Forelimb muscle (tissue), 1 donor: ENCODE measurements at regions not wholly inside any gene's neighbourhood (a gene's known extent, or its start where the extent isn't known, plus 50 kb on each side); places are given as distances from the start of the nearest gene placed in this dataset.

ENCODE experiments used
- DNase-seq: peaks from one replicate; pipeline ENCODE4 v3.0.0-alpha.2; 2013; ENCODE audit warnings: low read depth

DNA sequence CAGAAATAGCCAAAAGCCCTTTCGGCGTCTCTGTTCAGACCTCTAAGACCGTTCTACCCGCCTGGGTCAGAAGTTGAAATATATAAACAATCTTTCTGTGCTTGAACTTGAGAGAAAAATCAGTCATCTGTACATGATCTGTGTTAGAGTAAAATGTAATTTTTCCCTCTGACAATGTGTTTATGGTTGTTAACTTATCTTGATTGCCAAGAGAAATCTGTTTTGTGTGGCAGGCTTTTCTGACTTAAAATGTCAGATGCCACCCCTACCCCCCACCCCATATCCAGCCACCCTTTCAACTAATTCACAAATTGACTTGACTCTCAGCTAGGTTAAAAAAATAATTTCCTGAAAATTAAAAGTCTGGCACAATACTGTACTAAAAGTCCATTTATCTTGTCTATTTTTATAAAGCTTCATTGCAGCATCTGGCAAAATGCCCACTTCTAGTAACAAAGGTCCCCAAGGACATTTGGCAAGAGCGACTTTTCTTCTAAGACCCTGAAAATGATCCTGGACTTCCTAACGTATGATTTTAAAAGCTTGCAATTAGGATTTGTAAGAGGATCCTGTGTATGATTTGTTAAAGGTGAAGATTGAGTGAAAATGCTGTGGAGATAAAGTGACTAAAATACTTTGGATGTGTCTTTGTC, 304.2 kb downstream of the EPHA4 start:
- DNase-seq: no peak

DNA sequence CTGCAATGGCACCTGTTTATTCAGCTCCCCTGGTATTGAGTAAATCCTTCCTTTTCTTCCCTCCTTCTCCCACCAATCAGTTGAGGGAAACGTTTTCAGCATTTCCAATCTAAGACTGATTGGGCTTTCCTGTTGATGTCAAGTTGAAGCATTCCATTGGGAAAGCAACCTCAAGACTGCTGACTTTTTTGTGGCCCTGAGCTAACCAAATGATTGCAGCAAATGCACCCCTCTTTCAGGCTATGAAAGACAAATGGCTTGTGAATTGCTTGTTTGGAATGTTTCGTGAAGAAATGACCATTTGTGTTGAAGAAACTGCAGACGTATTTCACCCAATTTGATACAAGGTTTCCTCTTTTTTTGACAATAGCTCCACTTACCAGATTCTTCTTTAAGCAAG, 303.5 kb downstream of the EPHA4 start:
- DNase-seq: no peak

DNA sequence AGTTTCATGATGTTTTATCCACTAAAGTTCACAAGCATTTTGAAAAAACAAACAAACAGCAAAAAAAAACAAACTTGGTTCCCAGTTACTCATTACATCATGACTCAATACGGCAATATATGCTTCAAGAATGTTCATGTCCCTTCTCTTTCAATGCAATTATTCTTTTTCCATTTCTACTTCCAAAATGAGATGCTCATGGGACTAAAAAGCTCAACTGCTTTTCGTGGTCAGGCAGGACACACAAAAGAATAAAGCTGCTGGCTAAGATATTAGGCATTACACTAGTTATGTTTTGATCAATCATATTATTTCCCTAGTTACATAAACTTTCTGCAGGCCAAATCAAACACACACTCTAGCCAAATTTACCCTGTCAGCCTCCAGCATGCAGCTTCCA, 301.3 kb downstream of the EPHA4 start:
- DNase-seq: peak; percentile 67

DNA sequence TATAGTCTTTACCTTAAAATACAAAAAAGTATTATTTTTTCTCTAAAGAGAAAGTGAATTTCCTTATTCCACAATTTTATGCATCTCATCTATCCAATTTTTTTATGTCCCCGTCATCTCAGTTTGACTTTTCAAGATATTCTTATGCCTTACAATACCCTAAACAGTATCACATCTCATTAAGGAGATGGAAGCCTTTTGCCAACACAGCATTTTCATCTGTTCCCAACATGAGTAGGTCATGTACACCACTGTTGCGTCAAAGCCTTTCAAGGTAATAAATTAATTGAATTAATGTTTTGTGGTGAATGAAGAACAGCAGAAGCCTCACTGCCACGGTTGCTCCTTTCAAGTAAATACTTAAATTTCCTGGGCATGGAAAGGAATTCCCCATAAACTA, 299.4 kb downstream of the EPHA4 start:
- no peak for DNase-seq

DNA sequence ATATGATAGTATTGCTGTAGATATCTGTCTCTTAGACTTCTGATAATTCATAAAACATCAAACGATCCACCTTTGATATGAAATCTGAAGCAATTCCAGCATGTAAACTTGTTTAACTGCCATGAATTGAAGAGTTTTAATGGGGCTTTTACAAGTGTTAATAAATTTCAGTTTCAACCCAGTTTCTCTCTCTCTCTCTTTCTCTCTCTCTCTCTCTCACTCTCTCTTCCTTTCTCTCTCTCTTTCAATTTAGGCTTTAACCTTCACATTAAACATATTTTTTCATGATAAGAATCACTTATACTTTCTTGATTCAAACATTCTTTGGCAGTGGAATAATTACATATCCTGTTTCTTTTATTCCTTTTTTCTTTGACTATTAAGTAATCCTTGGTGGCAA, 296.1 kb downstream of the EPHA4 start:
- no peak for DNase-seq

DNA sequence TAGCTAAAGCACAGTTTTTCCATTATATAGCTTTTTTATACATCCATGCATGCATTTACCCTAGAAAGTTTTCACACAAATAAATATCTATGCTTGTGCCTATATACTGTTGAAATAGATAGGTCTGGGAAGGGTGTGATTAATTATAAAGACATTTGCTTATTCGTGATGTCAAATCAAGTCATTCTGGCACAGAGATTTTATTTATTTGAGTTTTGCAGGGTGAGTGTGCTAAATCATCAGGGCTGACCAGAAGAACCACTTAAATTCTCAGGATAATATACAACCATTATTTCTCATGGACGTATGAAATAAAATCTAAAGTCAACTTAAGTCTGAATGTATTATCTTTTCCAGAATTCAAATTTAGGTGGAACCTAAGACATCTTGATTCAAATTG, 295.5 kb downstream of the EPHA4 start:
- DNase-seq: no peak

DNA sequence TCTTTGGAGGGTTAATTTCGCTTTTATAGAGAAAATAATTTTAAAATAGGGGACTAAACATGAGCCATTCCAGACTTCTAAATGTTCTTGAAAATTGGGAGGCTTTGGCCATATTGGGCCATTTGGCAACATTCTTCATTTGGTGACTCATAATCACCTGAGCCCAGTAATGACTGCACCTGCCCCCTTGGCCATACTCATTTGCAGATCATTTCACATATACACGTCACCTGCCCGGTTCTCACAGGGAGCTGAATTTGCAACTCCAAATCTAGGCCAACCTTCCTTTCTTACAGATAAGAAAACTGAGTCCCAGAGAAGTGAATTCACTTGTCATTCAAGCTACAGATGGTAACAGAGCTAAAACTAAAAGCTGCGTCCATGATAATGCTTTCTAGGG, 289.7 kb downstream of the EPHA4 start:
- DNase-seq: no peak

DNA sequence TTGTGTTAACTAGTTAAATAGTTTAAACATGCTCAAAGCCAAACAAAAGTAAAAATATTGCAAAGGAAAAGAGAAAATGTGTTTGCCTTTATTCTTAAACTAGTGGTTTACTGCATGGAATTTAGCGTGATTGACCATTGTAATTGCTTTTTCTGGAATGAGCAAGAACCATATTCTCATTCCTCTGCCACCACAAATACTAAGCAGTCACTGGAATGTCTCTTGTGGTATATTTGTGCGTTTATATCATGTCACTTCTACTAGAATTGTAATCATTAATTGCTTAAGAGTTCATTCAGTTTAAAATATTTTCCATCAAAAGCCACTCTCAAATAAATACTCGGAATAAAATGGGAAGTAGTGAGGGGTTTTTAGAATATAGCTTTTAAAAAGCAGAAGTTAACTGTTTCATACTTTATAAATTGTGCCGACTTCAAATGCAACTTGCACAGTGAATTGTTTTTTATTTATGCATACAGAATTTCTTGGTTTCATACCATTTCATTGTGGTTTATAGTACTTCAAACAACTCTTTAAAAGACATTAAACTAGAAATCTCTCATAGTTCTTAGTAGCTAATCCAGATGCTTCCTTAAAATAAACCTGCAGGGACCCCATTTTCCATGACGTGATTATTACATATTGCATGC, 288.1 kb downstream of the EPHA4 start:
- DNase-seq: no peak

DNA sequence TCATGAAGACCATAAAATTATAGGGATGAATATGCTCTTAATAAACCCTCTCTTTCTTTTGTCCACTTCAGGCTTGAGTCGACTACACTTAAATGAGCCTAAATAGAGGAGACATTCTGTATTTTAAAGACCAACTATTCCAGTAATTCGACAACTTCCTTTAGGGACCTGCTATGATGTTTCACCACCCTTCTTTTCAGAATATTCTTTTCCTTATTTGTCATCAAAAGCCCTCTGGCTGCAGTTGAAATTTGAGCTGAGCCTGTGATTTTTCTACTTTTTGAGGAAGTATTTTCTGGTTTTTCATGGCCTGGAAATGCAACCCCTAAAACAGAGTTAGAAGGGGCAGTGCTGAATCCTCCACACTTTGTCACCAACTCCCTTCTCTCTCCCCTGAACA, 287.0 kb downstream of the EPHA4 start:
- DNase-seq: no peak

DNA sequence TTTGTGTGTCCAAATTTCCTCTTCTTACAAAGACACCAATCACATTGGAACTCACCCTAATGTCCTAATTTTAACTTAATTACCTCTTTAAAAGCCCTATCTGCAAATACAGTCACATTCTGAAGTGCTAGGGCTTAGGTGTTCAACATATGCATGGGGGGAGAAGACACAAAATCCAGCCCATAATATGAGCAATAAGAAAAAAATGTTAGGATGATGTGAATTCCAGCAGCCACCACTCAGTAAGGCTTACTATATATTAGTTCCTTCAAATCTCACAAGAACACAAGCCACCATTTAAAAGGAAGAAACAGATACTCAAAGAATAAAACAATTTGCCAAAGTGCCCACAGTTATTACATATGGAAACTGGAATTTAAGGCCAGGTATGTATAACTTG, 285.7 kb downstream of the EPHA4 start:
- DNase-seq: no peak

DNA sequence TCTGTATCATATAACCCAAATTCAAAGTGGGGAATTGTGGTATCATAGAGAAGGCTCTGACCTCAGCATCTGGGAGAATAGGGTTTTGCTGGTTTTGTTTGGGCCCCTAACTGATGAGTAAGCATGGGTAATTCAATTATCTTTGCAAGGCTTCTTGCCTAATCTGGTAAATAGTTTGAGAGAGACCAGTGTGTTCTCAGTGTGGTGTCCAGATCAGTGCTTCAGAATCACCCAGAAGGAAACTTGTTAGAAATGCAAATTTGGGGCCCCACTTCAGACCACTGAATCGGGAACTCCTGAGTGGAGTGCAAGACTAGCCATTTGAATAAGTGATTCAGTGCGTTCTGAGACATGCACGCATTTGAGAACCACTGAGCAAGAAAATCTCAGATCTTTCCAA, 282.7 kb downstream of the EPHA4 start:
- DNase-seq: no peak

DNA sequence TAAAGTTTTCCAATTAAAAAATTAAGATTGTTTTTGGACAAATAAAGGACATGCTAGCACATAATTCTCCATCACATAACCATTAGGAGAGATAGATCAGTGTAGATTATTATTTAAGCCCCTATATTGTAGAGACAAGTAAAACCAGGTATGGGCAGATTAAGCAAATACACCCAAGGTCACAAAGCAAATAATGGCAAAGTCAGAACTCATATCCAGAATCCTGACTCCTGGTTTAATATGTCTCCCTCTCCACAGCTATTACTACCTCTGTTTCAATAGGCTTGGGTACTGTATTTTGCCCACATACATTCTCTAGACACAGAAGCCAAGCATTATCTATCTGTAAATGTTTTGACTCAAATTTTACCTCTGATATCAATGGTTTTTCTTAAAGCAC, 282.3 kb downstream of the EPHA4 start:
- no peak for DNase-seq

DNA sequence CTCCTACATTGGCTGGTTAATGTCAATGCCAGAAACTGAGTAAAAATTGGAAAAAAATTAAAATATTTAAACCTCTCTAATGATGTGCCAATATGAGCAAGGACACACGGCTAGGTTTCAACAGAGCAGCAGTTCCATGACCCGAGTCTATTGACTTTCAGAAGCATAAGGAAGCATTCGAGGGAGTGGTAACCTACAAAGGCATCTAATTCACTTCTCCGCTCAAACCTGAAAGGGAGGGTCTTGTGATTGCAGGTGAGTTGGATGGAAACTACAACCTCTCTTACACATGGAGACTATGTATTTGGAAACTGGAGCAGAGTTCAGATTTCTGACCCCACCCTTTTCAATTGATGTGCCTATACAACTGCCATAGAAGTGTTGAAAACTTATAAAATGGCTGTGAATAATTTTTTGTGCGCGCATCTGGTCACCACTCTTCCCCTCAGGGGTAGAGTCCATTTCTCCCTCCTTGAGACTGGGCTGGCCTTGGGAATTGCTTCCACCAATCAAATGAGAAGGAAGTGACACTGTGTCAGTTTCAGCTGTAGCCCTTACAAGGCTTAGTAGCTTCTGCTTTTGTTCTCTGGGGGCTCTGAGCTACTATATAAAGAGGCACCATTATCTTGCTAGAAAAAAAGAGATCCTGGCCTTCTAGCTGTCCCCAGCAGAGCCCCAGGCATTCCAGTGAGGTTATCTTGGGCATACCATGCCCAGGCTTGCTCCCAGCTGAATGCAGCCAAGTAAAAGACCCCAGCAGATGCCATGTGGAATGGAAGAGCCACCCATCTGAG, 278.0 kb downstream of the EPHA4 start:
- DNase-seq: no peak

DNA sequence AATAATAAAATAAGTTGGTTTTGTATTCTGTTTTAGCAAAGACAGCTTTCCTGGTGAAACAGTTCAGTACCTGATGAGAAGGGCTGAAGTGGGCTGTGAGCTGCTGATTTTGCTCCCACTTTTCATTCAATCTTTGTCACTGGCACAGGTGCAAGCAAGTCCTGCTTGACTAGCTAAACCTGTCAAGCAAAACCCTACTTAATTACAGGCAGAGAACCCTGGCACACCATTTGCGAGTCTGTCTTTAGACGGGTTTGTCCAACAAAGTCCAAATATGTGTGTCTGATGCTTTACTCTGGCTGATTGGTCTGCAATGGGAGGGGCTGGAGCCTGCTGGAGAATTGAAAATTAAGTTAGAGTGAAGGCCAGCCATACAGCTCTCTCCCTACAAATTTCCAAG, 267.2 kb downstream of the EPHA4 start:
- no peak for DNase-seq

DNA sequence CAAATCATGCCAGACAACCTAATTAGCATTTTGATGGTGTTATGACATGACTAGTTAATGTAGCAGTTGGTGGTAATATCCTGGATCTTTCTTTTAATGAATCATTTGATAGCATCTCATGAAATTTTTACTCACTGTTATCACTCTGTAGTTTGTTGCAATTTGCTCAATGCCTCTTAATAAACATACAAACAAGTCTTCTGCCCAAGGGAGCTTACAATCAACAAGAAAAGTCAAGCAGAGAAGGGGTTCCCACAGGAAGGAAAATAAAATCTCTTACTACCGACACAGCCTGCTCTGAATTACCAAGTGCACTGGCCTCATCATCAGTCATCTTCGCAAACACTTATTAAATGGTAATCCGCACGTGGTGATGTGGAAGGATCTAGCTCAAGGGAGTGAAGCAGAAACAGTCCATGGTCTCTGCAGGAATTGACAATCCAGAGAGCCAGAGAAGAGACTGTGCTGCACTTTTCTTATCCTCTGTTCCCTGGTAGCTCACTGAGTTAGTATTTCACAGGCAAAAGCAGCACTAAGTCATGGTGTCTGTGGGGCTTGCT, 263.5 kb downstream of the EPHA4 start:
- no peak for DNase-seq

DNA sequence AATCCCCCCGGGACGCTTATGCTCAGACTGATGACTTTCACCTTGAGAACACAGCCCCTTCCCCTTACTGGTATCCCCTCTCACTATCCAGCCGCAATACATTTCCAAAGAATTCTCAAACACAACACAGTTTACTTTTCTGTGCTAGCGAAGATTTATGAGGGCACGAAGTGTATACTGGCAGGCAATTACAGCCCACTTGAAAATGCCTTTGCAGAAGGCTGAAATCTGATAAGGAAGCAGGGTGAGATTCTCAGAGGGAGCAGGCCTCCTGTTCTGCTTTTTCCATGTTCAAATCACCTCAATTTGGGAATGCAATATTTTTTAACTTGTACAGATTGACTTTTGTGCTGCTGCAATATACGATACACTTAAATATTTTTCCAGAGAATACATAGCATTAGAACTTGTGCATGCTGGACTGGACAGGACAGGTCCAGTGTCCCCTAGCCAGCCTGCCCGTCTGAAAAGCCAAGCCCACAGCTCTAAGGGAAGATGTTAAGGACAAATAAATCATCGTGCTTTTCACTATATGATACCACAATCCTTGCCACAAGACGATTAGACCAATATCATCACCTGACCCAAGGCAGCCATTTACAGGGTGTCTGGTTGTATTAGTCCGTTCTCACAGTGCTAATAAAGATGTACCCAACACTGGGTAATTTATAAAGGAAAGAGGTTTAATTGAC, 262.1 kb downstream of the EPHA4 start:
- DNase-seq: no peak

DNA sequence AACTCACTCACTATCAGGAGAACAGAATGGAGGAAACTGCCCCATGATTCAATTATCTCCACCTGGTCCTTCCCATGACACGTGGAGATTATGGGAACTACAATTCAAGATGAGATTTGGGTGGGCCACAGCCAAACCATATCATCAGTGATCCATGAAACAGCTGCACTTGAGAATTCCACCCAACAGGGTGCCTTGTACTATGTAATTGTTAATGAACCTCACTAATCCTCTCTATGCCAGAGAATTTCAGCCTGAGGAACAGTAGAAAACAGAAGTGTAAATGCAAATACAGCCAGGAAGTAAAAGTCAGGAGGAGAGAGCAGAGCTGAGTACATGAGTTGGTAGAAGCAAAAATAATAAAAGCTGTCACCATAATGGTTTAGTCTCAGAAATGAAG, 261.4 kb downstream of the EPHA4 start:
- DNase-seq: no peak

DNA sequence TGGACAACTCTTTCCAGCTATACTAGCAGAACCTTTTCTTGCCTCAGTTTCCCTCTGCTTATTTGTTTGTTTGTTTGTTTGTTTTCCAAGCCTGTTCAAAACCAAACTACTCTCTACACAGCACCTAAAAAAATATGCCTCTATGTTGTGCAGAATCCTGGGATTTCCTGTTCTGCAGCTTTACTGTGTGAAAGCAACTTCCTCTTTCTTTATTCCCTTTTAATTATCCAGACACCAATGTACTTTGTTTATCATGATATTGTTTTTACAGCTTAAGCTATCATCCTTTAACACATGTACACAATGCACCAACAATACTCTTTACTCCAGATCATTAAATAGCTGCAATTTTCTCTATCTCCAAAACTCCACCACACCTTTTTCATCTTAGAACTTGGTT, 259.5 kb downstream of the EPHA4 start:
- DNase-seq: no peak

DNA sequence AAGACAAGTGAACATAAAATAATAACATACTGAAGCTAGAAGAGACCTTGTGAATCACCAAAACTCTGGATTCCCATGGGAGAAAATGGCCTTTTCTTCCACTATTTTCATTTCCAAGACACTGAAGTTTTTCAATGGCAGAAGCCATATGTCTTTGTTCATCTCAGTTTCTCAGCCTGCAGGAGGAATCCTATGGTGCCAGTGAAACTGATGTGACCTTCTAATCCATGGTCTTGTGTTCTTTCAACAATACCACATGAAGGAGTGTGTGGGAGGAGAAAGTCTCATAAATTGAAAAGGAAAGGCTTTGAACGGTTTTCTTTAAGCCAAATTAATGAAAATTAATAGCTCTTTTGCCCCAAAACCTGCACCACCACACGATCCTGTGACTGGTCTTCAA, 257.3 kb downstream of the EPHA4 start:
- no peak for DNase-seq

DNA sequence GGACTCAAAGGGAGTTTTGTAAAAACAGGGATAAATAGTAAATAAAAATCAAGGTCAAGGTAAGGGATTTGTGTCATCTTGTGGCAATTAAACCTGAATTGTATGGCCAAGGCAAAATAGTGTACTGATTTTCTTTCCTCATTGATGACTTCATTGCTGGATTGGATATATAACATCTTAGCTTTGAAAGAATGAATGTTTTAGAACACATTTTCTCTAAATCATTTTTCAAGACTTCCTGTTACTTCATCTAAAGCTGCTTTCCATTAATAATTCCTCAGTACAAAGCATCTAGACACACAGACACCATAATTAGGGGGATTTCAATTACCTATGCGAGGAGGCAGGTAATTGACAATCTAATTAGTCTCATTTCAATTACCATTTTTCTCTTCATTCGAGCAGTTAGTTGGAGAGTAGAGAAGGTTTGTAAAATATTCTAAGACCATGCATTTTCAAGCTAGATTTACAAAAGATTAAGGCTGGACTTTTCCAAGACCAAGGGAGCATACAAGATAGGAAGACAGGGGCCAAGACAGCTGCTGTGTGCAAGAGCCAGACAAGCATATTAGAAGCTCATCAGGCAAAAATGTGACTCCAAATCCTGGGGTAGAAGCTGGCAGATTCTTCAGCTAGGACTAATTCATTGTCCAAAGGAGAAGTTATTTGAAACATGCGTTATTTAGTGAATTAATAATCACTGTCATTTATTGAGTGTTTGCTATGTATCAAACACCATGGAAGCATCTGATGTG, 253.6 kb downstream of the EPHA4 start:
- DNase-seq: peak; percentile 26

DNA sequence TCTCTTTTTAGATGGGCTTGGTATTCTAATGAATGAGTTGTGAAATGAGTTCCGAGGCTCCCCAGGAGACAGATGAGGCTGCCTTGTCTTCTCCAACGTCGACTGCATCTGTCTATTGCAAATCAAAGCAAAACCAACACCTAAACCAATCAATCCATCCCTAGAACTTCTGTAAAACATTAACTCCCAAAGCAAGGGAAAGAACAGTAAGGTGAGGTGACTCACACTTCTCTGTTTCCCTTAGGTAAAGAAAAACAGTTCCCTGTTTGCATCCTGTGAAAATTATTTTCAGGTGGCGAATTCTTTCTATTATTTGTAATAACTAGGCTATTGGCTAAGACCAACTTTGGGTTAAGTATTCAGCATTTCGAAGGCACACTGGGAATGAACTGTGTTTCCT, 249.4 kb downstream of the EPHA4 start:
- no peak for DNase-seq

DNA sequence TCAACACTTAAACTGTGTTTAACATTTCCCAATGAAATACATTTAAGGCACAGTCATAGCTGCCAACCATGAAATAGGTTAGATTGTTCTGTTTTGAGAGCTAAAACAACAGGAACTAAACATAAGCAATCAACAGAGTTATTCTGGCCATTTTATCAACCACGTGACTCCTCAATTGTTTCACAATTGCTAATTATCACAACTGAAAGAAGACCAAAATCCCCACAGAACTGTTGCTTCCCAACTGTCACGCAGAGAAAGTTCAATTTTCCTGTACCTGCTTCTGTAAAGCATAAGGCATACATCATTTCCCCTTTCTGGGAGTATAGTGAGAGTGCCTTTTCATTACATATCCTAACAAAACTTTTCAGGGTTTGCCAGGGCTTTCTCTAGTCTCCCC, 248.6 kb downstream of the EPHA4 start:
- DNase-seq: no peak
